C4-2B (cell line): ENCODE measurements at regions not wholly inside any gene's neighbourhood (a gene's known extent, or its start where the extent isn't known, plus 50 kb on each side); places are given as distances from the start of the nearest gene placed in this dataset.

Experiments used
- ZFX ChIP-seq: fragments of 450-650 bp; IDR thresholded peaks from 2 replicates; pipeline ENCODE4 v1.6.1; 2017
- TF ChIP-seq, protein P1 (sequence below): fragments of 450-650 bp; conservative IDR thresholded peaks from 2 replicates; pipeline ENCODE4 v1.5.1; 2017; ENCODE audit warnings: mild to moderate bottlenecking

DNA sequence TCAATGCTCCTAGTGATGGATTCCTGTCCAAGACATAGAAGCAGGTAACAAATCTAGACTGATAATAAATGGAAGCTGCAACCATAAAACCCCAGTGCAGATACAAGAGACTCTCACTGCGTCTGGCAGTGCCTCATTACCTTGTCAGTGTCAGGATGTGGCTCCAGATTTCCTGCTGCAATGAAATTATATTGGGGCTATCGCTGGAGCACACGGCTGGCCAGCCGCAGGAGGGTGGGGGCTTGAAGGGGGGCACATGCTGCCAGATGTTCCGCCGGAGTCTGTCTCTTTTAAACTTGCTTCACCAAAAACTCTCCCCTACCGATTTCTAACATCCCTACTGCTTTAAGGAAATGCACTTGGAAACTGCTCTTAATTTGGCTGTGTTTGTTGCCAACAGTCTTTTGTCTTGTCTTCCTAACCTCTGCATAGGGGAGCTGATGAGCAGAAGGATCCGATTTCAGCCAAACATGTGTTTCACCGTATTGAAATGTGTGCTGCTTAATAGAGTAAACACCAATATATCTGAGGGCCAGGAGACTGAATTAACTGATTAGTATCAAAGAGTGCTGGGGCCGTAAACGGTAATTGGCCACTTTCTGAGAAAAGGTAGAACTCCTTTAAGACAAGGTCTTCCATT lies 102.2 kb upstream of the EXOC2 start:
- TF ChIP-seq, protein P1, sequence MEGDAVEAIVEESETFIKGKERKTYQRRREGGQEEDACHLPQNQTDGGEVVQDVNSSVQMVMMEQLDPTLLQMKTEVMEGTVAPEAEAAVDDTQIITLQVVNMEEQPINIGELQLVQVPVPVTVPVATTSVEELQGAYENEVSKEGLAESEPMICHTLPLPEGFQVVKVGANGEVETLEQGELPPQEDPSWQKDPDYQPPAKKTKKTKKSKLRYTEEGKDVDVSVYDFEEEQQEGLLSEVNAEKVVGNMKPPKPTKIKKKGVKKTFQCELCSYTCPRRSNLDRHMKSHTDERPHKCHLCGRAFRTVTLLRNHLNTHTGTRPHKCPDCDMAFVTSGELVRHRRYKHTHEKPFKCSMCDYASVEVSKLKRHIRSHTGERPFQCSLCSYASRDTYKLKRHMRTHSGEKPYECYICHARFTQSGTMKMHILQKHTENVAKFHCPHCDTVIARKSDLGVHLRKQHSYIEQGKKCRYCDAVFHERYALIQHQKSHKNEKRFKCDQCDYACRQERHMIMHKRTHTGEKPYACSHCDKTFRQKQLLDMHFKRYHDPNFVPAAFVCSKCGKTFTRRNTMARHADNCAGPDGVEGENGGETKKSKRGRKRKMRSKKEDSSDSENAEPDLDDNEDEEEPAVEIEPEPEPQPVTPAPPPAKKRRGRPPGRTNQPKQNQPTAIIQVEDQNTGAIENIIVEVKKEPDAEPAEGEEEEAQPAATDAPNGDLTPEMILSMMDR: no peak
- TF ChIP-seq ZFX: no peak
